CD4-positive, alpha-beta T cell treated with Interleukin-17A for 4 hours (primary cell): ENCODE measurements at regions not wholly inside any gene's neighbourhood (a gene's known extent, or its start where the extent isn't known, plus 50 kb on each side); places are given as distances from the start of the nearest gene placed in this dataset.

Experiments used
- DNase-seq: peaks from one replicate; pipeline ENCODE4 v3.0.0-alpha.2; 2020; ENCODE audit warnings: mixed read lengths

DNA sequence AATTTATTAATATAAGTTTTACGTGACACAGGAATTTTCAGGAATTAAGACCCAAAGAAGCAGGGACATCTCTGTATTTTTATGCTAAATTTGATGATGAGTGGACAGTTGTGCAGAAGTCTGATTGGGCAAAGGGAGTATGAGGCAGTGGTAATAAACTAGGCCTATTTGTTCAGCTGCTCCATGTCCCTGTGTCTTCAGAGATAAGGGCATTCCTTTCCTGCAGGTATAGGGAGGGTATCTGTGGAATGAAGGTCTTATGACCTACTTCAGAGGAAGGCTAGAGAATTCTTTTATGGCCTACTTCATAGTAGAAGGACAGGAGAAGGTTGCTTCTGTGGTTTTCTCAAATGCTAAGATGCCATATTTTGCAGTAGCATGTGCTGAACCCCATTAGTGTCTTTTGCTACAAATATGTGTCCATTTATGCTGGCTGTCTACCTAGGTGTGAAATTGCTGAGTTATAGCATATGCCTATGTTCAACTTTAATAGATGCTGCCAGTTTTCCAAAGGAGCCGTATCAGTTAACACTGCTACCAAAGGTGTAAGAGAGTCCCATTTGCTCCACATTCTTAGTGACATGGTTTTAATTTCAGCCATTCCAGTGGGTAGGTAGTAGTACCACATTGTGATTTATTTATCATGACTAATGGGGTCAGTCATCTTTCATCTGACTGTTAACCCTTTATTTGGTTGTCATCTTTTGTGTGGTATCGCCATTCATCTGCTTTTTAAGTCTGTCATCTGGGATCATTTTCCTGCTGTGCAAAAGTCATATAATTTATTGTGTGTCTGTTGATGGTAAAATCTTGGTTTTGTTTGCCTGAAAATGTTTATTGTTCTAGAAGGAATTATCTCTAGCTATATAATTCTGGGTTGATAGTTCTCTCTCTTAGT is 410.7 kb upstream of the RGS6 start:
- DNase-seq = no peak

DNA sequence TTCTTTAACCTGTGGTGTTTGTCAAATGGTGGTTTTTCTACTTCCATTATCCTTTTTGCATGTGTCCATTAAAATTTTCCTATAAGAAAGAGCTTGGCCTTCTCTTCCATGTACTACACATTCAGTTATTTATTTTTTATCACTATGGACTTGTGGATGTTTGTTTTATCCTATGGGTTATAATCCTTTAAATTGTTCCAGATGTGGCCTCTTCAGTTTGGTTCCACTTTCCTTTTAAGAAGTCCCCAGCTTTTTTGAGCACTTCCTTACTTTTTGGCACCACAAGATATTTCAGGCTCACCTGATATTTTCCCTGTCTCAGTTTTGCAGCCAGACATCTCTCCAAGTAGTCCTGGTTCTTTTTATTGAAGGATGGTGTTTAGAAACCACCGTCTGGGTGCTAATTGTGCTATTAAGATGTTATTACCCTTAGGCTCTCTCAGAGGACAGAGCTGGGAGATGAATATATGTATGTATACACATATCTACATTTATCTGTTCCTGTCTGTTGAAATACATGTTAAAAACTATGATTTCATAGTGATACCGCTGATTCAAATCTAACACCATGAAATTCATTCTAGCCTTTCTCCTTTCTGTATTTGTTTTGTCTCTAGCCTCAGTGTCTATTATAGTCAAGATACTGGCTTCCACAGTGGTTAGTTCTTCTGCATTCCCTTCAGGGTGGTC is 408.5 kb upstream of the RGS6 start:
- DNase-seq = no peak

GRCh38 chr14:71524320-71524982 is 407.8 kb upstream of the RGS6 start:
- no peak for DNase-seq

DNA sequence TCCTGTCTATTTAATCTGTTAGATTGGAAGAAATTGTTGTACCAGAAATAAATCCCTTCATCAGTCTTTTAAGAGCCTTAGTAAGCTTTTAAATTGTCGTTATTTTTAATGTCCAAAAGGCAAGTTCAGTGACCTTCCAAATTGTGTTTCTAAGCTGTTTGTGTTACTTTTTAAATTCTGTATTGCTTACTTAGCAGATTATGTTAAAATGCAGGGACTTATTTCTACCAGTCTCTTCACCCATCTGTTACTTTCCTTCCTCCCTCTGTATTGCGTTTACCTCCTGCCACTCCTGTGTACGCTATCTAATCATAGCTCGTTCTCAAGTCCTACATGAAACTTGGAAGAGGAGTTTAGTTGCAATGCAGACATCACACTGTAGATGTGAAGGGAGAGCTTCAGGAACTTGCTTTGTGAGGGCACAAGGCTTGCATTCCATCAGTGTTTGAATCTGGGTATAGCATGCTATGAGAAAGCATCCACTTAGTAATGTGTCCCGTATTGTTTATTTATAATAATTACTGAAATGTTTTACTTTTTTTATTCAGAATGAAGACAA is 406.5 kb upstream of the RGS6 start:
- DNase-seq = no peak

- DNase-seq = no peak
Observed at GRCh38 chr14:71526388-71526787, 405.8 kb upstream of the RGS6 start.

DNA sequence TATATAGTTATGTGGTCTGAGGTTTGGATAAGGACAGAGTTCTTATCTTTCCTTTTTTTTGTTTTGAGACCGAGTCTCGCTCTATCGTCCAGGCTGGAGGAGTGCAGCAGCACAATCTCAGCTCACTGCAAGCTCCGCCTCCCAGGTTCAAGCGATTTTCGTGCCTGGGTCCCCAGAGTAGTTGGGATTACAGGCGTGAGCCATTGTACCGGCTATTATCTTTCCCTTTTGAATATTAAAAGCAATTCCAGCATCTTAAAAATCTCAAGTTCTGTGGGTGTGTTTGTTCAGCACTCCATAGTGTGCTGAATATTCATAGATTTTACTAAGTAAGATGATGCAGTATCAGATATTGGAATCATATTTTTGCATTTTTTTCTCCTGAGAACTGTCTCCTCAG is 404.4 kb upstream of the RGS6 start:
- no peak for DNase-seq

- DNase-seq = no peak
Observed at GRCh38 chr14:71529848-71530247, 402.4 kb upstream of the RGS6 start.

GRCh38 chr14:71532344-71532743 is 399.9 kb upstream of the RGS6 start:
- DNase-seq = no peak

GRCh38 chr14:71532790-71533189 is 399.4 kb upstream of the RGS6 start:
- no peak for DNase-seq

GRCh38 chr14:71533390-71533789 is 398.8 kb upstream of the RGS6 start:
- DNase-seq = no peak

DNA sequence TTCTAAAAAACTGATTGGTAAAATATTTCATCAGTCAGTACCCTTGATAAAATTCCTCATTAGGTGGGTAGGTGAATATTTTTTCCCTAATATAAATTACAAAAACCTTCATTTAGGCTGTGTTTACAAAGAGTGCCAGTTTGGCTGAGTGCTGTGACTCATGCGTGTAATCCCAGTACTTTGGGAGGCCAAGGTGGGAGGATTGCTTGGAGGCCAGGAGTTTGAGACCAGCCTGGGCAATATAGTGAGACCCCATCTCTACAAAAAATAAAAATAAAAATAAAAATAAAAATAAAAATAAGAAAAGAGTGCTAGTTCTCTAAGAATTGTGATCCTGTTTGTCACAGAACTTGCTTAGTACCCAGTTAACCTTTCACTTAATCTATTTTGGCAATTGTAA is 398.4 kb upstream of the RGS6 start:
- DNase-seq = no peak

- DNase-seq = no peak
Observed at GRCh38 chr14:71534506-71534905, 397.7 kb upstream of the RGS6 start.

GRCh38 chr14:71536015-71536740 is 396.1 kb upstream of the RGS6 start:
- no peak for DNase-seq

DNA sequence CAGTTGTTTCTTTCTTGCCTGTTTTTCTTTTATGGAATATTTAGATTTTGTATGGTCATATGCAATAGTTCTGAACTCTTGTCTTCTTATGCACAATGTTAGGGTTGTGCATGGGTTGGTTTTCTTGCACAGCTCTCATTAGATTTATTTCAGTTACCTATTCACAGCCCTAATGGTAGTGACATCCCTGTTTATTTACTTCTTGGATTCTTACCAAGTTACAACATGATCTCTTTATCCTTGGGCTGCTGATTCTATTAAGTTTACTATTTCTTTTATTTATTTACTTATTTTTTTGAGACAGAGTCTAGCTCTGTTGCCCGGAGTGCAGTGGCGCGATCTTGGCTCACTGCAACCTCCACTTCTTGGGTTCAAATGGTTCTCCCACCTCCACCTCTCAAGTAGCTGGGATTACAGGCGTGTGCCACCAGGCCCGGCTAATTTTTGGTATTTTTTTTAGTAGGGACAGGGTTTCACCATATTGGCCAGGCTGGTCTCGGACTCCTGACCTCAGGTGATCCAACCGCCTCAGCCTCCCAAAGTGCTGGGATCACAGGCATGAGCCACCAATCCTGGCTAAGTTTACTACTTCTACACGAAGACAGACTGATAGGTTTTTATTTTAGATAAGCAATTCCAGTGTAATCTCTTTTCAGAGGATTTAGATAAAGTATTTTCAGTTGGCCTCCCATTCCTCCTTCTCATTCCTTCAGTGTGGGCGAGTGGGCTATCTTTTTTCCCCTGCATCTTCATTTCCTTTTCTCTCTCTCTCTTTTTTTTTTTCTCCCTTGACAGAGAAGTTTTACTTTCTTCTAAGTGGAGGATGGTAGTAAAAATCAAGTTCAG is 395.1 kb upstream of the RGS6 start:
- no peak for DNase-seq

DNA sequence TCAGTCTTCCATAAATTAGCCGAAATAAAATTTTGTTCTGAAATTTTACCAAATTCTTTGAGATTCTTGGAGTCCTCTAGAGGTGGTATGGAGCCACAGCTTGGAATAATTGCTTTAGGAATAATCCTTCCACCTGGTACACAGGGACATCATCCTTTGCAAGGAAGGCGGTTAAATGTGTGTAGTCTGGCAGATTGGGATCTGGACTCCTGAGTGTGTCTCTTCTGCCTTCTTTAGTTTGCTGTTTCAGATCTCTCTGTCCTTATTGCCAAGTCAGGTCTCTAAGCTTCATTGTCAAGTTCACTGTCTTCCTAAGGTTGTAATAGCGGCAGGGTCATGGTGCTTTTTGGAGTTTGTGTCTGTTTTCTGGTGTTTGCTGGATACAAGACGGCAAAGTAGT is 393.9 kb upstream of the RGS6 start:
- DNase-seq = no peak

DNA sequence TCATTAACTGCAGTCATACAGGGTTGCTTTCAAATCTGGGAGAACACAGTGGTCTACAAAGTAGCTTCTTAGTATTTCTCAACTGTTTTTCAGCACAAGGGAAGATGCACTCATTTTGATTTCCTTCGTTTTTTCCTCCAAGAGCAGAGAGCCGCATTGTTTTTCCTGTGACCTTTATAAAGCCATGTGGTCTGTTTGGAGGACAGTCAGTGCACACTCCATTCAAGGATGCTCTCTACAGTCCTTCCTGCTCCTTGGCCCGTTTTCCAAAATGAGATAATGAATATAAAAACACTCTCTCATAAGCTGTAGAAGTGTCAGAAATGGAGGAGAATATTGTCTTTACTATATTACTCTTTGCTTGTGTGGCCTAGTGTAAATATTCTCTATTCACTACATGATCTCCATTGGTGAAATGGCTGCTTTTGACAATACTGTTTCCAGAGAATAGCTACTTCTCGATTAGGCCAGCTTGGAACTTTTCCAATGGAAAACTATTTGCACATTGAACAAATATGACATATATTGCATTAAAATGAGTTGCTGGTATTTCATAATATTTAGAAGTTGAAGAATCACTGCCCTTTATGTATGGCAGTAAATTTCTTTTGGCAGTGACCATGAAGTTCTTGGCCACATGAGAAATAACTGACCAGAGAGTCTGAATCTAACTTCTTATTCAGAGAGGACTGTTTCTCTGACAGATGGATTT is 393.1 kb upstream of the RGS6 start:
- DNase-seq = no peak

DNA sequence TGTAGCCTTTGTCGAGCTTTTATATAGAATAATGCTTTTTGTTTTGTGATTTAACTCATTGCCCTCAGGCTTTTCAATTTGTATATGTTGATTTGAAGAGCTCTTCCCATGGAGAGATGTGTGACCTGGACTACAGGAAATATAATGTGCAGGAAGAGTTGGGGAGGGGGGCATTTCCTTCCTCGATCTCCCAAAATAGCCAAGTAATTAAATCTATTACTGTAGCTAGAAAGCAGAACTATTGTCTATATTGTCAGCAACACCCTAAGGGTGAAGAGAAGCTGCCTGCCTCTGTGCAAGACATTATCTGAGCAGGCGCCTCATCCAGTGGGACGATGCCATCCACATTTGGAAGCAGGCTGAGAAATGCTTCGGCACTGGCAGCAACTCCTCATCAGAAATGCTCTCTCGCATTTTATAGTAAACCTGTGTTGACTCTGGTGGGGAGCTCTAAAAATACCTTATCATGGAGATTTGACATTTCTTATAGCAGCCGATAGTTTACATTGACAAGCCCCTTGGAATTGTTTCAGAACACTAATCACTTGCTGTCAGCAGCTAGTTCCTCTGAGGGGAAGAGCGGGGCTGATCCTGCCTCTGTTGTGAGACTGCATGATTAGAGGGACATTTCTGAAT is 392.5 kb upstream of the RGS6 start:
- DNase-seq = no peak

DNA sequence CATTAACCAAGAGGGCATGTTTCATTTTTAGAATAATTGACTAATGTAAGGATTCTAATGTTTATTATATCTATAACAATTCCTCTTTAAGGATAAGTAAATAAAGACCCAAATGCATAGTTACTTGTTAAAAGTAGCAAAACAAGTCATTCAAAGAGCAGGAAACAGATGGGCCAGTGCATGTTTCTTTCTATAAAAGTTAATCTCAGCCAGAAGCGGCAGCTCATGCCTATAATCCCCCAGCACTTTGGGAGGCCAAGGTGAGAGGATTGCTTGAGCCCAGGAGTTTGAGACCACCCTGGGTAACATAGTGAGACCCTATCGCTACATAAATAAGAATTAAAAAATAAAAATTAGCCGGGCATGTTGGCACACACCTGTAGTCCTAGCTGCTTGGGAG is 391.0 kb upstream of the RGS6 start:
- no peak for DNase-seq

DNA sequence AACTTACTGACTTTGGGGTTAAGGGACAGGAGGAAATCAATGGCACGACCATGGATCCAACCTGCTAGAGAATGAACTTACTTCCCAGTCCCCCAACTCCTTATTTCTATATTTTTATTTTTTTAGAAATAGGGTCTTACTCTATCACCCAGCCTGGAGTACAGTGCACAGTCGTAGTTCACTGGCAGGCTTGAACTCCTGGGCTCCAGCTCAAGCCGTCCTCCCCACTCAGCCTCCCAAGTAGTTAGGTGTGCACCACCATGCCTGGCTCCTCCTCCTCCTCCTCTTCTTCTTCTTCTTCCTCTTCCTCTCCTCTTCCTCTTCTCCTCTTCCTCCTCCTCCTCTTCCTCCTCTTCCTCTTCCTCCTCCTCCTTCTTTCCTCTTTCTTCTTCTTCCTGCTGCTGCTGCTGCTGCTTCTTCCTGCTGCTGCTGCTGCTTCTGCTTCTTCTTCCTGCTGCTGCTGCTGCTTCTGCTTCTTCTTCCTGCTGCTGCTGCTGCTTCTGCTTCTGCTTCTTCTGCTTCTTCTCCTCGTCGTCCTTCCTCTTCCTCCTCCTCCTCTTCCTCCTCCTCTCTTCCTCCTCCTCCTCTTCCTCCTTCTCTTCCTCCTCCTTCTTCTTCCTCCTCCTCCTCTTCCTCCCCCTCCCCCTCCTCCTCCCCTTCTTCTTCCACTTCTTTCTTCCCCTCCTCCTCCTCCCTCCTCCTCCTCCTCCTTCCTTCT is 390.1 kb upstream of the RGS6 start:
- no peak for DNase-seq
